Skeletal muscle satellite cell (primary cell): ENCODE measurements at regions not wholly inside any gene's neighbourhood (a gene's known extent, or its start where the extent isn't known, plus 50 kb on each side); places are given as distances from the start of the nearest gene placed in this dataset.

Experiments used
- H3K27me3 ChIP-seq: 2 replicates; pipeline ENCODE4 v1.7.0; 2013; ENCODE audit warnings: low read length; ENCODE audit not compliant: control insufficient read depth, insufficient read depth
- H3K36me3 ChIP-seq: 2 replicates; pipeline ENCODE4 v1.7.0; 2013; ENCODE audit warnings: mild to moderate bottlenecking, control low read depth, low read length; ENCODE audit not compliant: insufficient read depth
- H3K4me1 ChIP-seq: 2 replicates; pipeline ENCODE4 v1.7.0; 2013; ENCODE audit warnings: low read length; ENCODE audit not compliant: control insufficient read depth, insufficient read depth
- H3K4me2 ChIP-seq: 2 replicates; pipeline ENCODE4 v1.7.0; 2013; ENCODE audit warnings: mild to moderate bottlenecking, low read length
- H3K4me3 ChIP-seq: 2 replicates; pipeline ENCODE4 v1.7.0; 2013; ENCODE audit warnings: low read length
- H3K9ac ChIP-seq: 2 replicates; pipeline ENCODE4 v1.7.0; 2013; ENCODE audit warnings: mild to moderate bottlenecking, low read depth, low read length, moderate library complexity
- H3K9me3 ChIP-seq: replicated peaks from 2 replicates; pipeline ENCODE4 v1.7.0; 2013; ENCODE audit warnings: mild to moderate bottlenecking, control low read depth, low read length

DNA sequence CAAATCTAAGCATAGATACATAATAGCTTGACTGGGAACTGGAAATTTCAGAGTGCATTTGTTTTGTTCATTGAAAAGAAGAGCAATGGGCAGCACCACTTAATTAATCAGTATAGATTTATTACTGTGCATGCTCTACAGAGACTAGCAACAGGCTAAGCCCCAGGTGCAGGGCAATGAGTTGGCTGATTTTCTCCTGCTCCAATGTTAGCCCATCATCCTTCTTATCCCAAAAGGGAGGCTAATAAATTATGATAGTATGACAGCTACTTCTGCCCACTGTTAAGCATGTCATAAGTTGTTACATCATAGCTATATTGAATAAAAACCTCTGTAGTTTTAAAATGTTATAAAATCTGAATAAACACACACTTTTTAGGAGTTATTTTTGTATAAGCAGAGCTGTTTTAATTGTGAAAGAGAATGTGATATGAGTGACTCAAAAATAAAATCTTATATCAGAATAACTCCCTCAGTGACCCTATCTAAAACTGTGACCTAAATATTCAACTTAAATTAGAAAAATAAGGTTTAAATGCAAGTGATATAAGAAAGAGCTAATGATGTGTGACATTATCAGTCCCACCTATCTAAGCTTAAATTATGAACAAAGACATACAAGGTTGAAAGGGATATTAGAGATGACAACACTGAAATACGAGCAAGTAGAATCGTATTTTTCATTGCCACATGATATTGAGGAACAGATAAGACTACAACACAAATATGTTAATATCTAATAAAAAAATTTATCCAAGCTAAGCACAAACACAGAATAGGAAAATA is 967.3 kb upstream of the ADGRB3 start:
- no peak overlapping the region for H3K4me3 ChIP-seq
- H3K27me3 ChIP-seq, result no peaks in the 10 kb centered on the region
- no peaks in the 10 kb centered on the region for H3K36me3 ChIP-seq
- no peaks in the 10 kb centered on the region for H3K4me1 ChIP-seq
- no peak overlapping the region for H3K4me2 ChIP-seq
- H3K9me3 ChIP-seq, result peaks cover 7% of the 10 kb centered on the region
- H3K9ac ChIP-seq, result no peak overlapping the region

DNA sequence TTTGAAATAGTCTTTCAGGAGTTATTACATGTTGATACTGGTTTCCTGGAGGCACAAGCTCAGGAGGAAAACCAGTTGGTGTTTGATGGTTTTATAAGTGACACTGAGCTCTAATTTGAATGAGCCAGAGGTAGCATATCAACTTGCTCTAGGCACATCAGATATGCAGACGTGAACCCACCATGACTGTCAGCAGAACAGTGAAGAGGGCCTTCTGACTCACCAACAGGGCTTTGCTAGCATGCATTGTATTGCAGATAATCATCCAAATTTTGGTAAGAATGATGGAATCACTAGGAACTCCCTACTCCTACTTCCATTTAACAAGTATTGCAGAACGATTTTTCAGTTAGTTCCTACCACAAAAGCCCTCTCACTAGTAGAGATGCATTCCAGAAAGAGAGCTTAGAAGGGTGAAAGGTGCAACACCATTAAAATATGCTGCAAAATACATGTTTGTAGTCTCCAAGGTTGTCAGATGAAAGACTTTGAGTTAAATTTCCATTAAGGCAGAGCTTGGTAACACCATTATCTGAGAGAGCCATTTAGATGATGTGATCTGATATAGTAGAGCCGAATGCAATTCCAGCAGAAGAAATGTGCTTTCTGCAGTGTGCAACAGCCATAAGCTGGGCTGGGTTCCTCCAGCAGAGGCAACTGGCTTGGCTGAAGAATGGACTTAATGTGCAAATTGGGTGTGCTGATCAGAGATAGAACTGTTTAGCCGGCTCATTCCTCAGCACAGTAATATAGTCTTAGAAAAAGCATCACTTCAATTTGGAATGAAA is 968.7 kb upstream of the ADGRB3 start:
- no peak overlapping the region for H3K4me2 ChIP-seq
- no peak overlapping the region for H3K9ac ChIP-seq
- H3K4me3 ChIP-seq, result no peak overlapping the region
- H3K9me3 ChIP-seq, result peaks cover 7% of the 10 kb centered on the region
- no peaks in the 10 kb centered on the region for H3K36me3 ChIP-seq
- no peaks in the 10 kb centered on the region for H3K4me1 ChIP-seq
- H3K27me3 ChIP-seq, result no peaks in the 10 kb centered on the region

DNA sequence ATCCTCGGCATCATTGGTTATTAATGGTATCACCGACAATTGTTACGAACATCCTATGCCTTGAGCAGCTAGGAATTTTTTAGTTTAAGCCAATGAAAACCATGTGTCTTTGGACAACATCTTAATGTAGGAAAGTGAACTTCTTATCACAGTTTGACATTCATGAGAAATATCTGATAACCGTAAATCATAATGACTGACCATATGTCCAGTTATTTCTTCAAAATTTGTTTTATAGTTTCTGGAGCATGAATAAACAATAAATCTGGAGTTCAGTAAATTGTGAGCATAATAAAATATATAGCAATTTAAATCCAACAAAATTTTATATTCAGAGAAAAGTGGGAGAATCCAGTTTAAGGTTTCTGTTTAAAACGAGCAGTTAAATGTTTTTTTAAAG is 970.1 kb upstream of the ADGRB3 start:
- no peak overlapping the region for H3K4me2 ChIP-seq
- peaks cover 7% of the 10 kb centered on the region for H3K9me3 ChIP-seq
- no peaks in the 10 kb centered on the region for H3K36me3 ChIP-seq
- no peaks in the 10 kb centered on the region for H3K4me1 ChIP-seq
- no peak overlapping the region for H3K4me3 ChIP-seq
- H3K27me3 ChIP-seq, result no peaks in the 10 kb centered on the region
- H3K9ac ChIP-seq, result no peak overlapping the region

DNA sequence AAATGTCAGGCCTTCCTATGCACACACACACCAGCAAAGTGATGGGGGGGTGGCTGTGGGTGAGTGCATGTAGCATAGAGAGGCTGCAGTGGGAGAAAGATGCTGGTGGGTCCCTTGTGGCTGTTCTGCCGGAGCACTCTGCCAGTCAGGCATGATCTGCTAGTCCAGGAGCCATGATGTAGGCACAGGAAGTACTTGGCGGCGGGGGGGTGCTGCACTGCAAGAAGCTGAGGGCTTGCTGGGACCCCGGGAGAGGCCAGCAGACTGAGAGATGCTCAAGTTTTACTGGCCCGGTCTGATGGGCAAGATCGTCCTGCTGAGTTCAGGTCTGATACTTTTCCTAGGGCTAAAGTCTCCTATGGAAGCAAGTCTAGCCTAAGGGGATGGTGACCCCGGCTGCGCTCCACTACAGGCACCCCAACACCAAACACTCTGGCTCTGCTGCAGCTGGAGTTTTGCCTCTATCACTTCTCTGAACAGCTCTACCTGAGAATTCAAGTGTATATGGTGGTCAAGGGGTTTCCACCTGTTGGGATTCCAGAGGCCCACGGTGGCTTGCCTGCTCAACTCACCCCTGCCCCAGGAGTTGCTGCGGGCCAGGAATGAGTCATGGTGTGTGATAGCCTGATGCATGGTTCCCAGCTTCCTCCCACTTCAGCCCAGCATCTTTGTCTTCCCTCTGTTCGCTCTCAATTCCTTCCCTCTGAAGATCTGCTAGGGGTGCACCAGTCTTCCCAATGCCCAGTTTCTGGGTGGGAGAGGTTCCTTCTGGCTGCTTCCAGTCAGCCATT is 971.8 kb upstream of the ADGRB3 start:
- Histone ChIP-seq H3K4me1 (no peaks in the 10 kb centered on the region), H3K4me3 (no peak overlapping the region), H3K9ac (no peak overlapping the region), H3K27me3 (no peaks in the 10 kb centered on the region), H3K36me3 (no peaks in the 10 kb centered on the region), H3K4me2 (no peak overlapping the region), H3K9me3 (peaks cover 7% of the 10 kb centered on the region)

DNA sequence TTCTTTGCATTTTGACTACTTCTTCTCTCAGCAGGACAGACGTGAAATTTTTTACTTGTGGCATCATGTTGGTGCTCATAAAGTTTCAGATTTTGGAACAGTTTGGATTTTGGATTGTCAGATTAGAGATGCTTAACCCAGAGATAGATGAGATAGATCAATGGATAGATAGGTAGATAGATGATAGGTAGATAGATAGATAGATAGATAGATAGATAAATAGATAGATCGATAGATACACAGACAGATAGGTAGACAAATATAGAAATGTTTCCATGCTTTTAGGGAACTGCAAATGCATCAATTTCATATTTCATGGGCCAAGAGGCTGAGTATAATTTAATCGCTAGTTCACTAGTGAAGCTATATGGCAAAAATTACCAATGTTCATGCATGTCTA is 981.5 kb upstream of the ADGRB3 start:
- Histone ChIP-seq H3K4me1 (no peaks in the 10 kb centered on the region), H3K9me3 (no peaks in the 10 kb centered on the region), H3K4me2 (no peak overlapping the region), H3K4me3 (no peak overlapping the region), H3K36me3 (no peaks in the 10 kb centered on the region), H3K27me3 (no peaks in the 10 kb centered on the region), H3K9ac (no peak overlapping the region)

DNA sequence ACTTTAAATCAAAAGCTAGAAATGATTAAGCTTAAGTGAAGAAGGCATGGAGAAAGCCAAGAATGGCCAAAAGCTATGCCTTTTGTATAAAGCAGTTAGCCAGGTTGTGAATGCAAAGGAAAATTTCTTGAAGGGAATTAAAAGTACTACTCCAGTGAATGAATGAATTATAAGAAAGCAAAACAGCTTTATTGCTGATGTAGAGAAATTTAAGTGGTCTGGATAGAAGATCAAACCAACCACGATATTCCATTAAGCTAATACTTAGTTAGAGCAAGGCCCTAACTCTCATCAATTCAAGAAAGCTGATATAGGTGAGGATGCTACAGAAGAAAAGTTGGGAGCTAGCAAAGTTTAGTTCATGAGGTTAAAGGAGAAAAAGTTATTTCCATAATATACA is 988.5 kb upstream of the ADGRB3 start:
- H3K9me3 ChIP-seq, result no peaks in the 10 kb centered on the region
- no peak overlapping the region for H3K9ac ChIP-seq
- no peak overlapping the region for H3K4me2 ChIP-seq
- H3K36me3 ChIP-seq, result no peaks in the 10 kb centered on the region
- no peaks in the 10 kb centered on the region for H3K27me3 ChIP-seq
- H3K4me1 ChIP-seq, result no peaks in the 10 kb centered on the region
- H3K4me3 ChIP-seq, result no peak overlapping the region

DNA sequence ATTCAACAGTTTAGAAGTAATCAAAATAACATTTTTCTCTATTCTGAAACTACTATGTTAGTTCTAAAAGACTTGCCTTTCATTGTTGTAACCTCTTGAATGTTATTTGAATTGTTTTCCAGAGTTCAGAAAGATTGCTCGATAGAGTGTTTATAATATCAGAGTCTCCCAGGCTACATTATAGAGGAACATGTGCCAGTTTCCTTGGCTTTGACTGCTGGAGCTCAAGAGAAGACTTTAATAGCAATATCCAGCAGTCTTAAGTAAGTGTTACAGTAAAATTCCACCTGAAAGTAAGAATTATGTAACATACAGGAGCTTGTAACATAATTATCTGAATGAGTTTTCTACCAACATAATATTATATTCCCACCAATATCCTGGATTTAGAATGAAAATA is 991.8 kb upstream of the ADGRB3 start:
- Histone ChIP-seq H3K9me3 (no peaks in the 10 kb centered on the region), H3K4me2 (no peak overlapping the region), H3K27me3 (no peaks in the 10 kb centered on the region), H3K4me1 (no peaks in the 10 kb centered on the region), H3K9ac (no peak overlapping the region), H3K36me3 (no peaks in the 10 kb centered on the region), H3K4me3 (no peak overlapping the region)

DNA sequence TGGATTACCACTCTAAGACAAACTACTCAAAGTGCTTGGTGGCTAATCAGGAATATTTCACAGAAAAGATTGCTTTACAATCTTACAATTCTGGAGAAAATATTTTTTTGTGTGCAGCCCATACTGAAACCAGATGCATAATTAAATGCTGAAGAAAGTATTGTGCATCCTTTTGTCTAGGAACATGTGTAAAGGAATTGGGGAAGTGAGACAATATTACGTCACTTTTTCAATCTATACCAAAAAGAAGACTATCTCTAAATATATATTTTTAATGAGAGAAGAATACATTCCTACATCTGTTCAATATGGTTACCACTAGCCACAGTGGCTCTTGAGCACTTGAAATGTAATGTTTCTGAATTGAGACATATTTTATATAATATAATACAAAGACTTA is 992.5 kb upstream of the ADGRB3 start:
- H3K4me3 ChIP-seq, result no peak overlapping the region
- H3K27me3 ChIP-seq, result no peaks in the 10 kb centered on the region
- H3K36me3 ChIP-seq, result no peaks in the 10 kb centered on the region
- H3K4me2 ChIP-seq, result no peak overlapping the region
- H3K9me3 ChIP-seq, result no peaks in the 10 kb centered on the region
- H3K4me1 ChIP-seq, result no peaks in the 10 kb centered on the region
- H3K9ac ChIP-seq, result no peak overlapping the region

DNA sequence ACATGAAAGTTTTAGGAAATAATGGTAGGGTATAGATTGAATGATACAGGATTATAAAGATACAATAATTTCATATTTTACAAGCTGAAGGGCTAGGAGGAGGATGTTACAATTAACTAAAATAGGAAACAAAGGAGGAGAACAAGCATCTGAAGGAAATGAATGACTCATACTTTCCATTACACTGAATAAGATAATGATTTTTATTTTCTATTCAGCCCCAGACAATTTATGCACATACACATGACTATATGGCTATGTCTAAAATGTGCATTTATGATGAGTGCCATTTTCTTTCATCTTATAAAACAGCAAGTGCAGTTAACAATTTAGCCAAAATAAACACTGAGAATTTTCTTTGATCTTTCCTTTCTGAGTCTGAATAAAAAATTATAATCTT is 994.6 kb upstream of the ADGRB3 start:
- no peaks in the 10 kb centered on the region for H3K4me1 ChIP-seq
- H3K9me3 ChIP-seq, result no peaks in the 10 kb centered on the region
- no peak overlapping the region for H3K9ac ChIP-seq
- no peak overlapping the region for H3K4me2 ChIP-seq
- no peaks in the 10 kb centered on the region for H3K27me3 ChIP-seq
- H3K4me3 ChIP-seq, result no peak overlapping the region
- H3K36me3 ChIP-seq, result no peaks in the 10 kb centered on the region

DNA sequence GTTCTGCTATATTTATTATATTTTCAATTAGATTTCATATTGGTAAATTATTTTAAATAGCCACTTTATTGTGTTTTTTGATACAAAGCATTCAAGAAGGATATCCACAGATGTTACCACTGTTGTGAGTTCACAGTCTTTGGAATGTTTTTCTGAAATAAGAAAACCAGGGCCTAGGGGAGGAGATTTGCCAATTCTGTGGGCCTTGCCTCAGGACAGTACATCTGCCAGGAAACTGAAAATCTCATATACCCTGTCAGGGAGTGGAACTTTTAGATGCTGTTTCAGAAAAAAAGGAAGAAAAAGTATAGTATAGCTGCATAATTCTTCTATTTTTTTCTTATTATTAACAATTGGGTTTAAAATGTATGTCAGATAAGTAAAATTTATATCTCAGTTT is 995.9 kb upstream of the ADGRB3 start:
- Histone ChIP-seq H3K4me2 (no peak overlapping the region), H3K36me3 (no peaks in the 10 kb centered on the region), H3K27me3 (no peaks in the 10 kb centered on the region), H3K9me3 (no peaks in the 10 kb centered on the region), H3K9ac (no peak overlapping the region), H3K4me1 (no peaks in the 10 kb centered on the region), H3K4me3 (no peak overlapping the region)

DNA sequence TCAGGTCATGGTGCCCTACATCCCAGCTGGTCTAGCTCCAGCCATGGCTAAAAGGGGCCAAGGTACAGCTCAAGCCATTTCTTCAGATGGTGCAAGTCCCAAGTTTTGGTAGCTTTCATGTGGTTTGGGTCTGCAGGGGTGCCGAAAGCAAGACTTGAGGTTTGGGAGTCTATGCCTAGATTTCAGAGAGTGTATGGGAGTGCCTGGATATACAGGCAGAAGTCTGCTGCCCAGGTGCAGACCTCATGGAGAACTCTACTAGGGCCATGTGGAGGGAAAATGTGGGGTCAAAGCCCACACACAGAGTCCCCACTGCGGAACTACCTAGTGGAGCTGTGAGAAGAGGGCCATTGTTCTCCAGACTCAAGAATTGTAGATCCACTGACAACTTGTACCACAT is 1000.9 kb upstream of the ADGRB3 start:
- Histone ChIP-seq H3K4me1 (peaks cover 15% of the 10 kb centered on the region), H3K27me3 (no peaks in the 10 kb centered on the region), H3K9me3 (no peaks in the 10 kb centered on the region), H3K36me3 (no peaks in the 10 kb centered on the region), H3K9ac (no peak overlapping the region), H3K4me3 (no peak overlapping the region), H3K4me2 (no peak overlapping the region)
